Endothelial cell of umbilical vein (primary cell): ENCODE measurements at regions not wholly inside any gene's neighbourhood (a gene's known extent, or its start where the extent isn't known, plus 50 kb on each side); places are given as distances from the start of the nearest gene placed in this dataset.

ENCODE experiments used
- BruUV-seq: library from RNA; stranded (reverse); fragments of 400-500 nt; replicated peaks from 2 replicates; lab custom pipeline; 2021; lab: Mats Ljungman, UMichigan
- CTCF ChIA-PET: fragments of 300-600, 350-600 bp; sonication (Branson Sonifier 250); formaldehyde crosslinking; loops from one replicate; lab custom pipeline; 2021; ENCODE audit warnings: antibody characterized with exemption, inconsistent platforms; lab: Charles Lee
- POLR2A ChIA-PET: fragments of 300-600, 350-600 bp; sonication (Branson Sonifier 250); formaldehyde crosslinking; loops from one replicate; lab custom pipeline; 2021; ENCODE audit warnings: antibody characterized with exemption, inconsistent platforms; lab: Charles Lee
- DNase-seq: peaks from one replicate; pipeline ENCODE4 v3.0.0-alpha.2; 2011; ENCODE audit warnings: low read depth, low spot score
- FAIRE-seq: peaks from 2 replicates; lab custom pipeline; 2011; peaks lifted over from hg19 to GRCh38; lab: Jason Lieb, UNC
- H2AFZ ChIP-seq: 2 replicates; pipeline ENCODE4 v1.6.0; 2012; ENCODE audit warnings: low read depth, low read length, control low read depth, inconsistent platforms
- H3K27ac ChIP-seq: 2 replicates; pipeline ENCODE4 v1.5.1; 2011; ENCODE audit warnings: low read depth, mild to moderate bottlenecking, control low read depth, low read length, moderate library complexity; ENCODE audit not compliant: insufficient read depth
- H3K27me3 ChIP-seq, 2 experiments: 2 replicates each; pipeline versions ENCODE4 v1.6.0 to v1.6.1; 2011; ENCODE audit warnings: low read length in 2 of 2, mixed read lengths in 1 of 2; ENCODE audit not compliant: control insufficient read depth in 2 of 2, insufficient read depth in 2 of 2
- H3K36me3 ChIP-seq, 2 experiments: 2 replicates in 1 of 2; 3 replicates in 1 of 2; pipeline ENCODE4 v1.5.1; 2011; ENCODE audit warnings: low read length in 2 of 2, mild to moderate bottlenecking in 1 of 2, moderate library complexity in 1 of 2; ENCODE audit not compliant: control insufficient read depth in 2 of 2, insufficient read depth in 2 of 2; ENCODE audit errors: extremely low read depth in 1 of 2
- H3K4me1 ChIP-seq: 3 replicates; pipeline ENCODE4 v1.5.1; 2011; ENCODE audit warnings: mild to moderate bottlenecking, low read length; ENCODE audit not compliant: control insufficient read depth, insufficient read depth; ENCODE audit errors: extremely low read depth
- H3K4me2 ChIP-seq: 2 replicates; pipeline ENCODE4 v1.6.1; 2011; ENCODE audit warnings: low read length, control low read depth, mixed read lengths; ENCODE audit not compliant: insufficient read depth
- H3K4me3 ChIP-seq, 3 experiments: fragments of 200-600 bp in 1 of 3; sonication (generic), shearing (Covaris generic) in 1 of 3; replicated peaks in 1 of 3; 2 replicates each; pipeline ENCODE4 v1.5.1; 2011 to 2016; ENCODE audit warnings: control low read depth in 3 of 3, low read length in 3 of 3, mild to moderate bottlenecking in 2 of 3, inconsistent platforms in 1 of 3, low read depth in 1 of 3, moderate library complexity in 1 of 3; ENCODE audit not compliant: insufficient read depth in 1 of 3
- H3K79me2 ChIP-seq: 2 replicates; pipeline ENCODE4 v1.6.0; 2012; ENCODE audit warnings: low read length, inconsistent platforms; ENCODE audit not compliant: control insufficient read depth, insufficient read depth
- H3K9ac ChIP-seq: replicated peaks from 2 replicates; pipeline ENCODE3; 2011; ENCODE audit warnings: low read length, control low read depth; ENCODE audit not compliant: insufficient read depth; ENCODE audit errors: extremely low read depth
- H3K9me1 ChIP-seq: replicated peaks from 3 replicates; pipeline ENCODE4 v1.6.0; 2011; ENCODE audit warnings: mild to moderate bottlenecking, low read length; ENCODE audit not compliant: control insufficient read depth, insufficient read depth; ENCODE audit errors: extremely low read depth
- H3K9me3 ChIP-seq: replicated peaks from 2 replicates; pipeline ENCODE4 v1.5.1; 2012; ENCODE audit warnings: low read length, inconsistent platforms; ENCODE audit not compliant: control insufficient read depth, insufficient read depth
- H4K20me1 ChIP-seq: replicated peaks from 2 replicates; pipeline ENCODE3; 2011; ENCODE audit warnings: mild to moderate bottlenecking, low read length; ENCODE audit not compliant: control insufficient read depth, insufficient read depth; ENCODE audit errors: extremely low read depth
- EZH2 ChIP-seq: IDR thresholded peaks from 2 replicates; pipeline ENCODE4 v1.6.1; 2012; ENCODE audit warnings: borderline replicate concordance, low read depth, mild to moderate bottlenecking, moderate library complexity, low read length, inconsistent platforms; ENCODE audit not compliant: severe bottlenecking
- FOS ChIP-seq: IDR thresholded peaks from 2 replicates; pipeline ENCODE4 v1.6.1; 2011; ENCODE audit warnings: mild to moderate bottlenecking, low read length, moderate library complexity, borderline replicate concordance; ENCODE audit not compliant: insufficient read depth
- GATA2 ChIP-seq: IDR thresholded peaks from 2 replicates; pipeline ENCODE4 v1.7.0; 2011; ENCODE audit warnings: low read depth, mild to moderate bottlenecking, moderate library complexity, mixed read lengths, low read length; ENCODE audit not compliant: insufficient read length, insufficient read depth
- JUN ChIP-seq: IDR thresholded peaks from 2 replicates; pipeline ENCODE4 v1.6.1; 2011; ENCODE audit warnings: borderline replicate concordance, low read depth; ENCODE audit not compliant: insufficient read length, insufficient read depth
- MYC ChIP-seq: IDR thresholded peaks from one replicate; pipeline ENCODE4 v1.6.1; 2011; ENCODE audit warnings: mild to moderate bottlenecking, low read depth, low read length
- POLR2A ChIP-seq: IDR thresholded peaks from 2 replicates; pipeline ENCODE4 v1.6.1; 2012; ENCODE audit warnings: low read depth, mild to moderate bottlenecking, control low read depth, low read length
- POLR2AphosphoS5 ChIP-seq: IDR thresholded peaks from 2 replicates; pipeline ENCODE4 v1.6.1; 2012; ENCODE audit warnings: low read depth, mild to moderate bottlenecking, control low read depth, low read length, moderate library complexity; ENCODE audit not compliant: insufficient read depth
- dilution Hi-C: fragments of 300-500 bp; cut with MboI; formaldehyde crosslinking; loops from one replicate; pipeline ENCODE4 v1.15.0; 2019; ENCODE audit warnings: low sequenced_read_pairs; ENCODE audit not compliant: extremely low pct_ligation_motif_present
- intact Hi-C: fragments of 100-400 bp; cut with micrococcal nuclease; formaldehyde crosslinking; loops from one replicate; pipeline ENCODE4 v1.10.0; 2022
- TF ChIP-seq, protein P1 (sequence below): IDR thresholded peaks from 2 replicates; pipeline ENCODE4 v1.6.1; 2011; ENCODE audit not compliant: insufficient read depth, insufficient read length
- TF ChIP-seq, protein P2 (sequence below), 2 donors: IDR thresholded peaks; 1 replicate in 1 of 2; 2 replicates in 1 of 2; pipeline ENCODE4 v1.5.1; 2011; ENCODE audit warnings: low read length in 2 of 2, mild to moderate bottlenecking in 2 of 2, moderate library complexity in 2 of 2, control low read depth in 1 of 2, inconsistent platforms in 1 of 2, low read depth in 1 of 2; ENCODE audit not compliant: insufficient read depth in 1 of 2; ENCODE audit errors: extremely low read depth in 1 of 2

DNA sequence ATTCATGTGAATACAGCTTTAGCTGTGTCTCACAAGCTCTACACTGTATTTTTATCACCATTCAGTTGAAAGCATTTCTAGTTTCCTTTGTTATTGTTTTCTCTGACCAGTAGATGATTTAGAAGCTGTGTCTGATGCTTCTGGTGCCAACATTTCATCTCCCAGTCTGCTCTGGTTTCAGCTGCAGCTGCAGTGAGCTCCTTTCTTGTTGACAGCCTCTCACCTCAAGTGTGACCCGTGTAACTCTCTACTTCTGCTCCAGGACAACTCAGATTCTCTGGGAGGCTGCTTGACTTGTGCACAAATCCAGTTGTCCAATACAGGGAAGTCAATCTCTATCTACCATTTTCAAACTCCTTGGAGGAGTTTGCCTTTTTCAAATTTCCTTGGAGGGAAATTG, 504.8 kb downstream of the DIRAS2 start:
- no peaks in the 10 kb centered on the region for H3K79me2 ChIP-seq
- H3K27ac ChIP-seq: no peak overlapping the region
- H3K9ac ChIP-seq: no peak overlapping the region
- TF ChIP-seq GATA2: no peak
- no peak for TF ChIP-seq MYC
- no peak for TF ChIP-seq JUN
- TF ChIP-seq, protein P1, sequence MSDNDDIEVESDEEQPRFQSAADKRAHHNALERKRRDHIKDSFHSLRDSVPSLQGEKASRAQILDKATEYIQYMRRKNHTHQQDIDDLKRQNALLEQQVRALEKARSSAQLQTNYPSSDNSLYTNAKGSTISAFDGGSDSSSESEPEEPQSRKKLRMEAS: no peak
- intact Hi-C loops: no loop called here
- H3K4me2 ChIP-seq: no peak overlapping the region
- DNase-seq: no peak
- H3K36me3 ChIP-seq: no peaks in the 10 kb centered on the region
- no TSS peak for BruUV-seq
- H4K20me1 ChIP-seq: no peaks in the 10 kb centered on the region
- dilution Hi-C loops: no loop called here
- H3K9me3 ChIP-seq: no peaks in the 10 kb centered on the region
- no peaks in the 10 kb centered on the region for H3K4me1 ChIP-seq
- H3K9me1 ChIP-seq: no peaks in the 10 kb centered on the region
- FAIRE-seq: no peak
- CTCF ChIA-PET: interaction anchor here (1.5 to 3.5 kb wide), 2 partner anchors 535 to 540 kb away, joined by 5 to 12 read pairs; no protein-coding TSS in a partner anchor
- no peaks in the 10 kb centered on the region for H3K27me3 ChIP-seq
- H2AFZ ChIP-seq: no peak overlapping the region
- POLR2A ChIA-PET: no interaction called here
- no peak overlapping the region for H3K4me3 ChIP-seq

DNA sequence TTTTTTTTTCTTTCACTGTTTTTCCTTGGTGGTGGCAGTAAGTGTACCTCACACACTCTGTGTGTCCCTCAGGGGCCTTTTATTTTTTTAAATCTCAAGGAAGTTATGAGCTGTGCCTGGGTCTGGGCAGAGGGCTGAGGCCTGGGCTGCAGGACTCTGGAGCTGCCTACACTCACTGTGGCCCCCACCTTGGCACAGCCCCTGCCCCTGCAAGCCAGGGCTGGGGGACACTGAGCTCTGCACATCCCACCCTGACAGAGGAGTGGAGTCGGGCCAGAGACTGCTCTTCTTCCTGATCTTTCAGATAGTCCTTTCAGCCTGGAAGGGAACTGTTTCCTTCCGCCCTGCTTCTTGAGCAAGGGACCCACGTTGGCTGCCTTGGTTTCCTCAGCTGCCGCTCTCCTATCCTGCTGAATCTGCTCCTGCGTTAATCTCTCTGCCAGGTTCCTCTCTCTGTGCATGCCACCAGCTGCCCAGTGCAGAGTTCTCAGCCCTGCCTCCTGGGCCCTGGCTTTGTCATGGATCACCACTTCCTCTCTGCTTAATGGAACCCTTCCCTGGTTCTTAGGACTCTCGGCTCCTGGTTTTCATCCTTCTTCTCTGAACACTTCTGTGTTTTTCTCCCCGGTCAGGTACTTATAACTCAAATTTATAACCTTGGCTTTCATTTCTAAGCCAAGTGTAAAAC, 502.3 kb downstream of the DIRAS2 start:
- no peaks in the 10 kb centered on the region for H3K4me1 ChIP-seq
- H4K20me1 ChIP-seq: no peaks in the 10 kb centered on the region
- H2AFZ ChIP-seq: no peak overlapping the region
- no peaks in the 10 kb centered on the region for H3K36me3 ChIP-seq
- no peak overlapping the region for H3K27ac ChIP-seq
- intact Hi-C loops: loop anchor here (5.0 to 10.0 kb wide), 2 partner anchors 505 to 617 kb away; partner anchors contain the start of gene DIRAS2
- H3K9ac ChIP-seq: no peak overlapping the region
- H3K9me3 ChIP-seq: no peaks in the 10 kb centered on the region
- no peak overlapping the region for H3K4me3 ChIP-seq
- no peak for DNase-seq
- CTCF ChIA-PET: interaction anchor here (1.0 to 5.0 kb wide), 3 partner anchors 537 to 730 kb away, joined by 4 to 37 read pairs (median 12); no protein-coding TSS in a partner anchor
- H3K9me1 ChIP-seq: no peaks in the 10 kb centered on the region
- no peak for TF ChIP-seq FOS
- TF ChIP-seq, protein P1: no peak
- TF ChIP-seq, protein P2, sequence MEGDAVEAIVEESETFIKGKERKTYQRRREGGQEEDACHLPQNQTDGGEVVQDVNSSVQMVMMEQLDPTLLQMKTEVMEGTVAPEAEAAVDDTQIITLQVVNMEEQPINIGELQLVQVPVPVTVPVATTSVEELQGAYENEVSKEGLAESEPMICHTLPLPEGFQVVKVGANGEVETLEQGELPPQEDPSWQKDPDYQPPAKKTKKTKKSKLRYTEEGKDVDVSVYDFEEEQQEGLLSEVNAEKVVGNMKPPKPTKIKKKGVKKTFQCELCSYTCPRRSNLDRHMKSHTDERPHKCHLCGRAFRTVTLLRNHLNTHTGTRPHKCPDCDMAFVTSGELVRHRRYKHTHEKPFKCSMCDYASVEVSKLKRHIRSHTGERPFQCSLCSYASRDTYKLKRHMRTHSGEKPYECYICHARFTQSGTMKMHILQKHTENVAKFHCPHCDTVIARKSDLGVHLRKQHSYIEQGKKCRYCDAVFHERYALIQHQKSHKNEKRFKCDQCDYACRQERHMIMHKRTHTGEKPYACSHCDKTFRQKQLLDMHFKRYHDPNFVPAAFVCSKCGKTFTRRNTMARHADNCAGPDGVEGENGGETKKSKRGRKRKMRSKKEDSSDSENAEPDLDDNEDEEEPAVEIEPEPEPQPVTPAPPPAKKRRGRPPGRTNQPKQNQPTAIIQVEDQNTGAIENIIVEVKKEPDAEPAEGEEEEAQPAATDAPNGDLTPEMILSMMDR (IDR thresholded peaks at IDR 0.05; ENCODE audit: extremely low read depth in 1 of 2, insufficient read depth in 1 of 2, low read depth in 1 of 2, low read length in 2 of 2): no peak
- TF ChIP-seq POLR2A: no peak
- no peak for TF ChIP-seq GATA2
- no peak for TF ChIP-seq MYC
- TF ChIP-seq POLR2AphosphoS5: no peak
- TF ChIP-seq EZH2: no peak
- FAIRE-seq: no peak
- dilution Hi-C loops: no loop called here
- no TSS peak for BruUV-seq
- no peak overlapping the region for H3K4me2 ChIP-seq
- POLR2A ChIA-PET: interaction anchor here (0.7 kb wide), 1 partner anchor 519 kb away, joined by 3 read pairs; no protein-coding TSS in a partner anchor
- no peaks in the 10 kb centered on the region for H3K27me3 ChIP-seq
- H3K79me2 ChIP-seq: no peaks in the 10 kb centered on the region
